ENCODE measurements at regions not wholly inside any gene's neighbourhood (a gene's known extent, or its start where the extent isn't known, plus 50 kb on each side); places are given as distances from the start of the nearest gene placed in this dataset.

DNA sequence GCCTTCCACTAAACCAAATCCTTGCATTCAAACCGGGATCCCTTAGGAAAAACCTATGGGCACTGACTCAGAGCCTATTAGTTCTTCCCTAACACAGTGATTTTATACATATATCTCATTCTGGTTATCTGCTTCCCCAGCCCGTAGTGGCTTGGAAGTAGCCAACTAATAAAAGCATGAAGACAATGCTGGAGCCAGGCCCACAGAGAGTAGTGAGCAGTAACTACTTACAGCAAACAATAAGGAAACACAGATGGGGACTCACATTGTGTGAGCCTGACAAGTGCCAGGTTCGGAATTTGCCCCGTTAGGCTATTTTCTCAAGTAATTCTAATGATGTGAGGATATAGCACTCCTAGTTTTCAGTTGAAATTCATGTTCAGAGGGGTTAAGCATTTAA, 83.3 kb upstream of the OR5AK2 start:
- TF ChIP-seq ZNF565 (CRISPR knock-in tag; conservative IDR thresholded peaks at IDR 0.05; ENCODE audit: low read depth) = no peak
- no peak for TF ChIP-seq ZNF8 (CRISPR knock-in tag; IDR thresholded peaks at IDR 0.05)
- no peak for TF ChIP-seq ESRRG (CRISPR knock-in tag; IDR thresholded peaks at IDR 0.05)
- TF ChIP-seq ZFP3 (CRISPR knock-in tag; IDR thresholded peaks at IDR 0.05) = no peak
- TF ChIP-seq ZFP30 (CRISPR knock-in tag; IDR thresholded peaks at IDR 0.05) = no peak
- no peak for TF ChIP-seq GLIS3 (CRISPR knock-in tag; IDR thresholded peaks at IDR 0.05)
- TF ChIP-seq ARNTL (CRISPR knock-in tag; IDR thresholded peaks at IDR 0.05; ENCODE audit: borderline replicate concordance, low read depth) = no peak
- no peak for TF ChIP-seq PPARA (CRISPR knock-in tag; IDR thresholded peaks at IDR 0.05; ENCODE audit: borderline replicate concordance)
- TF ChIP-seq PATZ1 (CRISPR knock-in tag; IDR thresholded peaks at IDR 0.05; ENCODE audit: borderline replicate concordance) = no peak
- TF ChIP-seq ISL1 (CRISPR knock-in tag; IDR thresholded peaks at IDR 0.05) = no peak
